ENCODE measurements at regions not wholly inside any gene's neighbourhood (a gene's known extent, or its start where the extent isn't known, plus 50 kb on each side); places are given as distances from the start of the nearest gene placed in this dataset.
A peak's percentile ranks its signal among the peaks of the same experiment; 100 is the strongest.
"Not testable (repeated sequence)": the region's sequence is repeated elsewhere in the genome, so short reads cannot be mapped to it uniquely, and the experiment has no call there.

DNA sequence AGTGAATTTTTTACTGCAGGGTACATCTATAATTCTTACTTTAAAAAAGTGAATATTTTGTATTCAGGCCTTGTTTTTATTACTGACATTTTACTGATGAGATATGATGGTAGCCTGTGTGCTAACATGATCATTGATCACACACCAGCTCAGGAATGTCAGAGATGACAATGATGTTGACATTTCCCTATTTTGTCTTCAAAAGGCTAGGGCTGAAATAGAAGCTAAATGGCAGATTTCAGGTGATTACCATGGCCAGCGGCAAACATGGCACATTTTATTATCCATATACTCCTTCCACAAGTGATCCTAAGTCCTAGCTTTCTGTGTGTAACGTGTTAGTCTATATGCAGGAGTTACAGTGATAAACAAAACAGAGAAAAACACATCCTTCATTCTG, 544.3 kb upstream of the MIR17HG start:
- WGBS, 10 experiments: 0 to 100% (median 56%) methylated on average over 1 to 2 of the region's 2 CpGs; no CpG with 5 or more reads in 2 of the 10 experiments
- no peak for ATAC-seq (replicated peaks in 6 of 8)
- no peak overlapping the region for H3K27ac ChIP-seq
- no peak overlapping the region for H3K4me3 ChIP-seq
- in situ Hi-C loops (cut with MboI; ENCODE audit: low pct_unique_long_range_greater_than_20kb in 2 of 9, low sequenced_read_pairs in 9 of 9, unreplicated experiment in 9 of 9): no loop called here
- H3K4me1 ChIP-seq (replicated peaks in 1 of 2): peaks cover 0 to 2% of the 10 kb centered on the region in 2 donors

DNA sequence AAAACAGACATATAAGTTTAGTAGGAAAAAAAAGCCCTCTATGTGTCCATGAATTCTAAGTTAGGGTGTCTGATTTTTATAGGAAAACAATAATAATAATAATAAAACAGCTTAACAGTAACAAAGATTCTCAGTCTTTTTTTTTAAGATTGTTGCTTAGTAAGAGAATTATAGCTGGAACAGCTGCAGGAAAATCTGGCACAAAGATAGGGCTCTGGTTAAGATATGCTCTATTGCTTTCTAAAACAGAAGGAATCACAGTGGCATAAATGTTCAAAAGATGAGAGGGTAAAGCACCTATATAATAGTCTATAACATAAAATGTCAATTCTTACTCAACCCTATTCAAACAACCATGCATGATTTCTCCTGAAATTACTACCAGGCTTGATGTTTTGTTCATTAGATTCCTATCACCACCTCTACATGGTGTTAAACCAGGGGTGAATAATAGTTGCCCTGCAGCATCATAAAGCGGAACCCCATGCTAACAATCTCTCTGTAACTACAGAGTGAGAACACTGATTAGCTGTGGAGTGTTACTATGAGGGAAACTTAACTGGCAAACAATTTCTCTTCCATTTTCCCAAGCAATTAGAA, 541.4 kb upstream of the MIR17HG start:
- peaks cover 0 to 2% of the 10 kb centered on the region in 2 donors for H3K4me1 ChIP-seq (replicated peaks in 1 of 2)
- no peak overlapping the region for H3K4me3 ChIP-seq
- H3K27ac ChIP-seq: no peak overlapping the region
- in situ Hi-C loops (cut with MboI; ENCODE audit: low pct_unique_long_range_greater_than_20kb in 2 of 9, low sequenced_read_pairs in 9 of 9, unreplicated experiment in 9 of 9): no loop called here
- 100% methylated on average over 1 of the region's 1 CpG; no CpG with 5 or more reads in 6 of the 10 experiments for WGBS, 10 experiments
- no peak for ATAC-seq (replicated peaks in 6 of 8)

DNA sequence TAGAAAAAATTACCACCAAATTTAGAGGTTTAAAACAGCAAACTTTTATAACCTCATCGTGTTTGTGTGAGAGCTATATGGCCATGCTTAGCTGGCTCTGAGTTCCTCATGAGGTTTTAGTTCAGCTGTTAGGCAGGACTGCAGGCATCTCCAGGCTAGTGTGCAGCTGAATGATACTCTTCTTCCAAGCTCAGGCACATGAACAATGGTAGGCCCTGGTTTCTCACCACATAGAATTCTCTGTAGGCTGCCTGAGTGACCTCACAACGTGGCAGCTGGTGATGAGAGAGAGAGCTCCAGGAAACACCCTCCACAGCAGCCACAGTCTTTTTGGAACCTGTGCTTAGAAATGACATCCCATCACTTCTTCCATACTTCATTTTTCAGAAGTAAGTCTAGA, 540.6 kb upstream of the MIR17HG start:
- Histone ChIP-seq H3K4me1 (replicated peaks in 1 of 2) (peaks cover 0 to 2% of the 10 kb centered on the region in 2 donors), H3K27ac (no peak overlapping the region), H3K4me3 (no peak overlapping the region)
- ATAC-seq (replicated peaks in 6 of 8): no peak
- WGBS, 10 experiments: 0 to 100% (median 58%) methylated on average over 1 to 2 of the region's 2 CpGs; no CpG with 5 or more reads in 2 of the 10 experiments
- in situ Hi-C loops (cut with MboI; ENCODE audit: low pct_unique_long_range_greater_than_20kb in 2 of 9, low sequenced_read_pairs in 9 of 9, unreplicated experiment in 9 of 9): no loop called here

DNA sequence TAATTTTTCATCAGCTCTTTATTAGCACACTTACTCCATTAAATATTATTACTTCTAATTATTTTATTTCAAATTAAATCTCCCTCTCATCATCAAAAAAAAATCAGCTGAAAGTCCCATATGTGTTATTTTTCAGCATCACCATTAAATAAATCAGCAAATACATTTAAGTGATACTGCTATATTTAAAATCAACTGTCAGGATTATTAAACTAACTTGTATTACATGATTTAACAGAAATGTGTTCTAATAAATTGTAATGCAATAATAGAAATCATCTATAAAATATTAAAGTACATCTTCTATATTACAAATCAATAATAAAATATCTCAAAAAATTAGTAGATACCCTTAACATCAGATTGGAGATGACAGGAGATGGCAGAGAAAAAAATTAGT, 538.6 kb upstream of the MIR17HG start:
- ATAC-seq (replicated peaks in 6 of 8): no peak
- Histone ChIP-seq H3K4me1 (replicated peaks in 1 of 2) (peaks cover 0 to 2% of the 10 kb centered on the region in 2 donors), H3K27ac (no peak overlapping the region), H3K4me3 (no peak overlapping the region)
- in situ Hi-C loops (cut with MboI; ENCODE audit: low pct_unique_long_range_greater_than_20kb in 2 of 9, low sequenced_read_pairs in 9 of 9, unreplicated experiment in 9 of 9): no loop called here

DNA sequence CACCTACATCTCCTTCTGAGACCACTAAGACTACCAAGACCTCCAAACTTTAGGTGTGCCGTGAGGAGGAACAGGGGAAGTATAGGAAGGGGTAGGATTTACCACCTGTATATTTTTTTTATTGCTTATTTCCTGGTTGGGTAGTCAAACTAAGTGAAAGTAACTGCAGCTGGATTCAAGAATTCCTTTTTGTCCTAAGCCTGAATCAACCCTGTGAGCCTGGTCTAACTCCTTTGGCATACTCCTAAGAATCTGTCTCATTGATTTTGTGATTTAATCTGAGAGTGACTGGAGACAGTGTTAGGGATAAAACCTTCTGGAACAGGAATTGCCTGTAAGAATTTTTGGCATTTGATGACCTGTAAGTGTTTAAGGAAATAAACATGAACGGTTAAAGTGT, 523.5 kb upstream of the MIR17HG start:
- H3K4me3 ChIP-seq: no peak overlapping the region
- WGBS, 10 experiments: 0 to 92% (median 45%) methylated on average over 1 to 2 of the region's 2 CpGs; no CpG with 5 or more reads in 3 of the 10 experiments
- in situ Hi-C loops (cut with MboI; ENCODE audit: low pct_unique_long_range_greater_than_20kb in 2 of 9, low sequenced_read_pairs in 9 of 9, unreplicated experiment in 9 of 9): no loop called here
- H3K27ac ChIP-seq: no peak overlapping the region
- no peak for ATAC-seq (replicated peaks in 6 of 8)
- no peaks in the 10 kb centered on the region for H3K4me1 ChIP-seq (replicated peaks in 1 of 2)

DNA sequence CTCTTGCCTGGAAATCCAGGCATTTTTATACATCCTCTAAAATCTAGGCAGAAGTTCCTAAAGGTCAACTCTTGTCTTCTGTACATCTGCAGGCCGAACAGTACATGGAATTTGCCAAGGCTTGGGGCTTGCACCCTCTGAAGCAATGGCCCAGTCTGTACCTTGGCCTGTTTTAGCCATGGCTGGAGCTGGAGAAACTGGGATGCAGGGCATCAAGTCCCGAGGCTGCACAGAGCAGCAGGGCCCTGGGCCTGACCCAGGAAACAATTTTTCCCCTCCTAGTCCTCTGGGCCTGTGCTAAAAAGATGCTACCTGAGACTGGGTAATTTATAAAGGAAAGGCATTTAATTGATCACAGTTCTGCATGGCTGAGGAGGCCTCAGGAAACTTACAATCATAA, 520.8 kb upstream of the MIR17HG start:
- Histone ChIP-seq H3K4me3 (no peak overlapping the region), H3K27ac (no peak overlapping the region), H3K4me1 (replicated peaks in 1 of 2) (no peaks in the 10 kb centered on the region)
- in situ Hi-C loops (cut with MboI; ENCODE audit: low pct_unique_long_range_greater_than_20kb in 2 of 9, low sequenced_read_pairs in 9 of 9, unreplicated experiment in 9 of 9): no loop called here
- no peak for ATAC-seq (replicated peaks in 6 of 8)
- 53 to 100% (median 71%) methylated on average over 1 to 2 of the region's 2 CpGs; no CpG with 5 or more reads in 6 of the 10 experiments for WGBS, 10 experiments

DNA sequence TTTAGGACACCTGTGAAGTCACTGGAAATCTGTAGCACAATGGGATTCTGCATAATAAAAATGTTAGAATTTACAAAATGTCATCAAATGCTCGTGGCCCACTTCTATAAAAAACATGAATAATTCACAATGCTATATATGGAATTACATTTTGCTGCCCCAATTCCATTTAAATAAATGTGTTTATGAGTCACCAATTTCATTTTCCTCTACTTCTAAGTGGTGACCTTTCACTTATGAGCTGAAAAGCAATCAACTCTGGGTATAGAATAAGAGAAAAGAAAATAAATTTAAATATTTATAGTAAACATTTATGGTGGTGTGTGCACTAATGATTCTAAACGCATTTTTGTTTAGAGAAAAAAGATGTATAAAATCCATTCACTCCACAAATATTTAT, 516.7 kb upstream of the MIR17HG start:
- Histone ChIP-seq H3K27ac (no peak overlapping the region), H3K4me3 (no peak overlapping the region), H3K4me1 (replicated peaks in 1 of 2) (no peaks in the 10 kb centered on the region)
- peak in 3 of 8 experiments; percentile 14 to 27 (median 18) for ATAC-seq (replicated peaks in 6 of 8)
- 0 to 80% (median 33%) methylated on average over 1 to 2 of the region's 2 CpGs; no CpG with 5 or more reads in 1 of the 10 experiments for WGBS, 10 experiments
- in situ Hi-C loops (cut with MboI; ENCODE audit: low pct_unique_long_range_greater_than_20kb in 2 of 9, low sequenced_read_pairs in 9 of 9, unreplicated experiment in 9 of 9): no loop called here

DNA sequence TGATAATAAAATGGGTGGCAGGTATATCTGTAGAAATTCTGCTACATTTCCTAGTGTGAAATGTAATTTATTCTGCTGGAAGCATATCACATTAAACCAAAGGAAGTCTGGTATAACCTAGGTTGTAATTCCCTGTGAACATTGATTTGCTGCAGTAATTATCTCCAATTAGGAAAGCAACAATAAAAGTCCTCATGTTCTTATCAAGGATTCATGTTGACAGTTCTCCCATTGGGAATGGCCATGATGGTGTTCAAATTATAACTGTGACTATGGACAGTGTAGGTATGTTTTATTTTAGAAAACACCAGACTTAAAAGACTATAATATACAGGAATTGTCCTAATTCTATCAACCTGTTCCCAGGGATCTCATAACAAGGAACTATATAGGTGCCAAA, 513.5 kb upstream of the MIR17HG start:
- Histone ChIP-seq H3K4me1 (replicated peaks in 1 of 2) (no peaks in the 10 kb centered on the region), H3K27ac (no peak overlapping the region), H3K4me3 (no peak overlapping the region)
- ATAC-seq (replicated peaks in 6 of 8): no peak
- in situ Hi-C loops (cut with MboI; ENCODE audit: low pct_unique_long_range_greater_than_20kb in 2 of 9, low sequenced_read_pairs in 9 of 9, unreplicated experiment in 9 of 9): no loop called here

DNA sequence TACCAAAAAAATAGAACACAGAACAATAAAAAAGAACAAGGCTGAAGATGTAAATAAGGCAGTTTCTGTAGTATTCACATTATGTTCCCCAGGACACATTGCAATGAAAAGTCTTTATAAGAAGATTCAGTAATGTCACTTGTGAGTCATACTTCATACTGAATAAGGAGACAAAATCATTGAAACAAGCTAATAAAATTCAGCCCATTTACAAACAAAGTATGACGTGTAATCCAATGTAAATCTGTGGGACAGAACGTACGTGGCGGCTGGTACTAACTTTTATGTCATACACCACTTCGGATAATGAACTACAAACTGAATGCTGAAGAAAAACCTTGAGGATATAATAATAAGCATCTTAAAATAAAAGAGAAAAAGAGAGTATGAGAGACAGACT, 512.8 kb upstream of the MIR17HG start:
- Histone ChIP-seq H3K27ac (no peak overlapping the region), H3K4me1 (replicated peaks in 1 of 2) (no peaks in the 10 kb centered on the region), H3K4me3 (no peak overlapping the region)
- ATAC-seq (replicated peaks in 6 of 8): no peak
- 45 to 95% (median 85%) methylated on average over 1 to 5 of the region's 5 CpGs for WGBS, 10 experiments
- in situ Hi-C loops (cut with MboI; ENCODE audit: low pct_unique_long_range_greater_than_20kb in 2 of 9, low sequenced_read_pairs in 9 of 9, unreplicated experiment in 9 of 9): no loop called here

DNA sequence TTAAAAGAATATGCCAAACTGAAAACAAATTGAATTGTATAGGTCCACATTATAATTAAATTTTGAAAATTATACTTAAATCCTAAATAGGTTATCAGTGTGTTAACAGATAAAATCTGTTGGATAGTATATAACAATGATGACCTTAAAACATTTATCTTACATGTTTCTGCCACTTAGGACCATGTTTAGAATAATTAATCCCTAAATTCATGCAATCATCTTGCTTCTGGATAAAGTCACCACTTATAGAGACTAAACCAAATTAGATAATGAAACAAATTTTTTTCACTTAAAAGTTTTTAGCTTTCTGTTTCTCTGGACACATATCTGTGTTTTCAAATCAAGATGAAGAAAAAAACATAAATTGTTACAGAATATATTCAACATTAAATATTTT, 511.7 kb upstream of the MIR17HG start:
- no peaks in the 10 kb centered on the region for H3K4me1 ChIP-seq (replicated peaks in 1 of 2)
- ATAC-seq (replicated peaks in 6 of 8): no peak
- no peak overlapping the region for H3K4me3 ChIP-seq
- in situ Hi-C loops (cut with MboI; ENCODE audit: low pct_unique_long_range_greater_than_20kb in 2 of 9, low sequenced_read_pairs in 9 of 9, unreplicated experiment in 9 of 9): no loop called here
- no peak overlapping the region for H3K27ac ChIP-seq

DNA sequence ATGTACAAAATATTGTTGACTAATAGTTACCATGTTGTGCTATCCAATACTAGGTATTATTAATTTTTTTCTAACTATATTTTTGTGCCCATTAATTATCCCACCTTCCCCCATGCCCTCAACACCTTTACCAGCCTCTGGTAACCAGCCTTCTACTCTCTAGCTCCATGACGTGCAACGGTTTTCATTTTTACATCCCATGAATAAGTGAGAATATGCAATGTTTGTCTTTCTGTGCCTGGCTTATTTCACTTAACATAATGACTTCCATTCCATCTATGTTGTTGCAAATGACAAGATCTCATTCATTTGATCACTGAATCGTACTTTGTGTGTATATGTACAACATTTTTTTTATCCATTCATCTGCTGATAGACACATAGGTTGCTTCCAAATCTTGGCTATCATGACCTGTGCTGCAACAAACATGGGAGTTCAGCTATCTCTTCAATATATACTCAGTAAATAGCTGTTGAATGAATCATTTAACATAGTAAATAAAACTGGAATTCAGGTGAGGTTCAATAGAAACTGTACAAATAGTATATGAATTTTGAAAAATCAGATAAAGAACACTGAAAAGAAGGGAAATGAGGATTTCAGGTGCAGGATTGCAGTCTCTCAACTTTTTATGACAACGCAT, 509.0 kb upstream of the MIR17HG start:
- peak in 3 of 8 experiments; percentile 78 to 98 (median 82) for ATAC-seq (replicated peaks in 6 of 8)
- no peaks in the 10 kb centered on the region for H3K4me1 ChIP-seq (replicated peaks in 1 of 2)
- H3K27ac ChIP-seq: no peak overlapping the region
- 6 to 100% (median 88%) methylated on average over 1 to 4 of the region's 4 CpGs; no CpG with 5 or more reads in 1 of the 10 experiments for WGBS, 10 experiments
- in situ Hi-C loops (cut with MboI; ENCODE audit: low pct_unique_long_range_greater_than_20kb in 2 of 9, low sequenced_read_pairs in 9 of 9, unreplicated experiment in 9 of 9): no loop called here
- no peak overlapping the region for H3K4me3 ChIP-seq

DNA sequence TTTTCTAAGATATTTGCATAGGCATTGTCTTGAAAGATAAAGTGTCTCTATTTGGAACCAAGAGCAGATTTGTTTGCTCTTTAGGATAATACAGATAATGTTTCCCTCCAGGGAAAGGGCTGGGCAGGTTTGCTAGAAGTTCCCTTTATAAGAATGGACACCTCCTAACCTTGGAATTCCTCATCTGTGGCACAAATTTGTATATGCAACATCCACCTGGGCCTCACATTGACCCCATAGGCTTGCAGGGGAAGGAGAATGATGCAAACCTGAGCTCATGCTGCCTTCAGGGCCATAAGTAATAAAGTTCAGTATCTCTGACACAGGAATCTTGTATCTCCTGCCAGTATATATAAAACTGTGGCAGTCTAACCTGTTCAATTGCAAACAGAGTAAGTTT, 508.4 kb upstream of the MIR17HG start:
- no peaks in the 10 kb centered on the region for H3K4me1 ChIP-seq (replicated peaks in 1 of 2)
- ATAC-seq (replicated peaks in 6 of 8): peak in 3 of 8 experiments; percentile 30 to 64 (median 59)
- H3K4me3 ChIP-seq: no peak overlapping the region
- in situ Hi-C loops (cut with MboI; ENCODE audit: low pct_unique_long_range_greater_than_20kb in 2 of 9, low sequenced_read_pairs in 9 of 9, unreplicated experiment in 9 of 9): no loop called here
- no peak overlapping the region for H3K27ac ChIP-seq

DNA sequence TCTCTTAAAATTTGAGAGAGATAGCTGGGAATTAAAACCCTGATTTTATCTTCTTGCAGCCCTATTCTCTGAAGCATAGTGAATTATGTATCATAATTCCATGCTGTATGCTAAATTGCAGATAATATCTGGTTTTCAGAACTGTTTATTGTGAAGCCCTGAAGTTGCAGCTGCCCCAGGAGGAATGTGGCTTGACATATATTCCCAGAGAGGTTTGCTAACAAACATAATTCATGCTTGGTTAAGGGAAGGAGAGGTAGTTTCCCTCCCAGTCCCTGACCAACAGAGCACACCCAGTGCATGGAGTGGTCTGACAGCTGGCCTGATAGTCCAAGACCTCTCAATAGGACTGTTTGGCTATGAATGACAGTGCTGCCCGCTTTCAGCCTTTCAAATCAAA, 500.6 kb upstream of the MIR17HG start:
- Histone ChIP-seq H3K4me3 (no peak overlapping the region), H3K27ac (no peak overlapping the region), H3K4me1 (replicated peaks in 1 of 2) (no peaks in the 10 kb centered on the region)
- in situ Hi-C loops (cut with MboI; ENCODE audit: low pct_unique_long_range_greater_than_20kb in 2 of 9, low sequenced_read_pairs in 9 of 9, unreplicated experiment in 9 of 9): no loop called here
- ATAC-seq (replicated peaks in 6 of 8): peak in 1 of 8 experiments; percentile 88
- 17 to 100% (median 83%) methylated on average over 1 of the region's 1 CpG; no CpG with 5 or more reads in 5 of the 10 experiments for WGBS, 10 experiments

DNA sequence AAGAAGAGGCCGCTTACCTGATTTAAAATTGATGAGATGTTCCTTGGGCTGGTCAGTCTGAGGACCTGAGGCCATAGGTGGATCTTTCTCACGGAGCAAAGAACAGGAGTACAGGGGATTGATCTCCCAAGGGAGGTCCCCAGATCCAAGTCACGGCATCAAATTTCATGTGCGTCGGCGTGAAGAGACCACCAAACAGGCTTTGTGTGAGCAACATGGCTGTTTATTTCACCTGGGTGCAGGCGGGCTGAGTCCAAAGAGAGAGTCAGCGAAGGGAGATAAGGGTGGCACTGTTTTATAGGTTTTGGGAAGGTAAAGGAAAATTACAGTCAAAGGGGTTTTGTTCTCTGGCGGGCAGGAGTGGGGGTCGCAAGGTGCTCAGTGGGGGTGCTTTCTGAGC, 493.8 kb upstream of the MIR17HG start:
- H3K4me3 ChIP-seq; ATAC-seq (replicated peaks in 6 of 8); H3K27ac ChIP-seq; H3K4me1 ChIP-seq (replicated peaks in 1 of 2): not testable (repeated sequence)
- WGBS, 10 experiments: 75 to 100% (median 88%) methylated on average over 2 to 4 of the region's 10 CpGs; no CpG with 5 or more reads in 6 of the 10 experiments
- in situ Hi-C loops (cut with MboI; ENCODE audit: low pct_unique_long_range_greater_than_20kb in 2 of 9, low sequenced_read_pairs in 9 of 9, unreplicated experiment in 9 of 9): loop anchor here in 1 of 9 experiments (25.0 kb wide), 1 partner anchor 391 kb away; no protein-coding TSS in a partner anchor
